ENCODE measurements at regions not wholly inside any gene's neighbourhood (a gene's known extent, or its start where the extent isn't known, plus 50 kb on each side); places are given as distances from the start of the nearest gene placed in this dataset.

DNA sequence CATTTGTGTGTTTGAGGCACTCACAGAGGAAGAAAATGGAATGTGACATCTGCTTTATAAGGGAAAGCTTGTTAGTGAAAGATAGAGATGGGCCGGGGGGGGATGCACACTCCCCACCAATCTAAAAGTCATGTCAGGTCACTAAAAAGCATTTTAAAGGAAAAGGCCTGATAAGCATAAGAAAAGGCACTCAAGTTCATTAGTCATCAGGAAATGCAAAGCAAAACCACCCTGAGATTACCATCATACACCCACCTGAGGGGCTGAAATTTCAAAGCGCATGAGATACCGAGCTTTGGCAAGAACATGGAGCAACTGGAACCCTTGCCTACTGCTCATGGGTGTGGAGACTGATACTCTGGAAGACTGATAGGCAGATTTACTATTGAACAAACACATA lies 77.9 kb upstream of the ANO1 start:
- ATAC-seq (no peak), DNase-seq (ENCODE audit: low read depth, low spot score) (no peak)
- no peak overlapping the region for H3K27ac ChIP-seq (ENCODE audit: low read length)

DNA sequence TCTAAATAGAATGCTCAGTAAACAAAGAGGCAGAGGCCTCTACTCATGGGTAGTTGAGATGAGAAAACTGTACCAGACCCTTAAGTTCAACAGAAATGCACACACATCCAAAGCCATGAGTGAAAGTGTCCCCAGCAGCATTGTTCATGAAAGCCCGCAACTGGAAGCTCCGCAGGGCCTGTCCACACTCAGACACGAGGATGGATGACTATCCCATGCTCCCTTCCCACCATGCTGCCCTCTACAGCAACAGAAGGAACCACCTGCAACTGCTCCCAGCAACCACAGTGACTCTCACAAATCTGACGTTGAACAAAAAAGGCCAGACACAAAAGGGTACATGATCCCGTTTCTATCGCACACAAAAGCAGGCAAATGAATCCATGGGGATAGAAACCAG lies 76.9 kb upstream of the ANO1 start:
- intact Hi-C loops (cut with micrococcal nuclease; ENCODE audit: unreplicated experiment) = no loop called here
- H3K4me1 ChIP-seq (ENCODE audit: control insufficient read depth, insufficient read depth, low read length) = no peaks in the 10 kb centered on the region
- peaks cover 4% of the 10 kb centered on the region for H3K27me3 ChIP-seq (ENCODE audit: control insufficient read depth, insufficient read depth, low read length)
- H3K36me3 ChIP-seq (ENCODE audit: control insufficient read depth, insufficient read depth, low read length) = no peaks in the 10 kb centered on the region
- BruUV-seq (replicated peaks) = no TSS peak
- ATAC-seq = no peak
- in situ Hi-C loops (cut with HindIII; ENCODE audit: low pct_unique_long_range_greater_than_20kb, low sequenced_read_pairs) = no loop called here
- TF ChIP-seq, protein P1, sequence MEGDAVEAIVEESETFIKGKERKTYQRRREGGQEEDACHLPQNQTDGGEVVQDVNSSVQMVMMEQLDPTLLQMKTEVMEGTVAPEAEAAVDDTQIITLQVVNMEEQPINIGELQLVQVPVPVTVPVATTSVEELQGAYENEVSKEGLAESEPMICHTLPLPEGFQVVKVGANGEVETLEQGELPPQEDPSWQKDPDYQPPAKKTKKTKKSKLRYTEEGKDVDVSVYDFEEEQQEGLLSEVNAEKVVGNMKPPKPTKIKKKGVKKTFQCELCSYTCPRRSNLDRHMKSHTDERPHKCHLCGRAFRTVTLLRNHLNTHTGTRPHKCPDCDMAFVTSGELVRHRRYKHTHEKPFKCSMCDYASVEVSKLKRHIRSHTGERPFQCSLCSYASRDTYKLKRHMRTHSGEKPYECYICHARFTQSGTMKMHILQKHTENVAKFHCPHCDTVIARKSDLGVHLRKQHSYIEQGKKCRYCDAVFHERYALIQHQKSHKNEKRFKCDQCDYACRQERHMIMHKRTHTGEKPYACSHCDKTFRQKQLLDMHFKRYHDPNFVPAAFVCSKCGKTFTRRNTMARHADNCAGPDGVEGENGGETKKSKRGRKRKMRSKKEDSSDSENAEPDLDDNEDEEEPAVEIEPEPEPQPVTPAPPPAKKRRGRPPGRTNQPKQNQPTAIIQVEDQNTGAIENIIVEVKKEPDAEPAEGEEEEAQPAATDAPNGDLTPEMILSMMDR (IDR thresholded peaks at IDR 0.05) = no peak
- no peak for TF ChIP-seq POLR2AphosphoS5 (IDR thresholded peaks at IDR 0.05; ENCODE audit: low read depth, low read length)
- TF ChIP-seq, protein P2, sequence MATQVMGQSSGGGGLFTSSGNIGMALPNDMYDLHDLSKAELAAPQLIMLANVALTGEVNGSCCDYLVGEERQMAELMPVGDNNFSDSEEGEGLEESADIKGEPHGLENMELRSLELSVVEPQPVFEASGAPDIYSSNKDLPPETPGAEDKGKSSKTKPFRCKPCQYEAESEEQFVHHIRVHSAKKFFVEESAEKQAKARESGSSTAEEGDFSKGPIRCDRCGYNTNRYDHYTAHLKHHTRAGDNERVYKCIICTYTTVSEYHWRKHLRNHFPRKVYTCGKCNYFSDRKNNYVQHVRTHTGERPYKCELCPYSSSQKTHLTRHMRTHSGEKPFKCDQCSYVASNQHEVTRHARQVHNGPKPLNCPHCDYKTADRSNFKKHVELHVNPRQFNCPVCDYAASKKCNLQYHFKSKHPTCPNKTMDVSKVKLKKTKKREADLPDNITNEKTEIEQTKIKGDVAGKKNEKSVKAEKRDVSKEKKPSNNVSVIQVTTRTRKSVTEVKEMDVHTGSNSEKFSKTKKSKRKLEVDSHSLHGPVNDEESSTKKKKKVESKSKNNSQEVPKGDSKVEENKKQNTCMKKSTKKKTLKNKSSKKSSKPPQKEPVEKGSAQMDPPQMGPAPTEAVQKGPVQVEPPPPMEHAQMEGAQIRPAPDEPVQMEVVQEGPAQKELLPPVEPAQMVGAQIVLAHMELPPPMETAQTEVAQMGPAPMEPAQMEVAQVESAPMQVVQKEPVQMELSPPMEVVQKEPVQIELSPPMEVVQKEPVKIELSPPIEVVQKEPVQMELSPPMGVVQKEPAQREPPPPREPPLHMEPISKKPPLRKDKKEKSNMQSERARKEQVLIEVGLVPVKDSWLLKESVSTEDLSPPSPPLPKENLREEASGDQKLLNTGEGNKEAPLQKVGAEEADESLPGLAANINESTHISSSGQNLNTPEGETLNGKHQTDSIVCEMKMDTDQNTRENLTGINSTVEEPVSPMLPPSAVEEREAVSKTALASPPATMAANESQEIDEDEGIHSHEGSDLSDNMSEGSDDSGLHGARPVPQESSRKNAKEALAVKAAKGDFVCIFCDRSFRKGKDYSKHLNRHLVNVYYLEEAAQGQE (IDR thresholded peaks at IDR 0.05; ENCODE audit: insufficient read depth in 1 of 2, low read depth in 2 of 2, low read length in 1 of 2) = no peak
- no peaks in the 10 kb centered on the region for H3K9me3 ChIP-seq (ENCODE audit: control insufficient read depth, insufficient read depth, low read depth, low read length)
- ChIA-PET CTCF (no interaction called here), POLR2A (no interaction called here)
- DNase-seq (ENCODE audit: low read depth, low spot score) = no peak
- no peak overlapping the region for H3K4me3 ChIP-seq (ENCODE audit: low read depth in 2 of 2, low read length in 2 of 2)
- no peak overlapping the region for H3K27ac ChIP-seq (ENCODE audit: low read length)

More for the DNA sequence above, 77.9 kb upstream of the ANO1 start:
- Histone ChIP-seq H3K27me3 (ENCODE audit: control insufficient read depth, insufficient read depth, low read length) (peaks cover 4% of the 10 kb centered on the region), H3K4me3 (ENCODE audit: low read depth in 2 of 2, low read length in 2 of 2) (no peak overlapping the region), H3K4me1 (ENCODE audit: control insufficient read depth, insufficient read depth, low read length) (no peaks in the 10 kb centered on the region), H3K36me3 (ENCODE audit: control insufficient read depth, insufficient read depth, low read length) (no peaks in the 10 kb centered on the region), H3K9me3 (ENCODE audit: control insufficient read depth, insufficient read depth, low read depth, low read length) (no peaks in the 10 kb centered on the region)
- POLR2A ChIA-PET = no interaction called here
- in situ Hi-C loops (cut with HindIII; ENCODE audit: low pct_unique_long_range_greater_than_20kb, low sequenced_read_pairs) (no loop called here), intact Hi-C loops (cut with micrococcal nuclease; ENCODE audit: unreplicated experiment) (no loop called here)
- CTCF ChIA-PET = no interaction called here
- no TSS peak for BruUV-seq (replicated peaks)
- TF ChIP-seq SIN3A (IDR thresholded peaks at IDR 0.05; ENCODE audit: borderline replicate concordance, insufficient read depth, low read depth, low read length) = no peak
- TF ChIP-seq, protein P2 (IDR thresholded peaks at IDR 0.05; ENCODE audit: insufficient read depth in 1 of 2, low read depth in 2 of 2, low read length in 1 of 2) = no peak
- TF ChIP-seq, protein P1 (IDR thresholded peaks at IDR 0.05) = no peak
- no peak for TF ChIP-seq POLR2AphosphoS5 (IDR thresholded peaks at IDR 0.05; ENCODE audit: low read depth, low read length)
- TF ChIP-seq TCF7L2 (IDR thresholded peaks at IDR 0.05; ENCODE audit: low read depth, low read length) = no peak

All from Panc1 (cell line).